NCI-H2029 (cell line): ENCODE measurements at regions not wholly inside any gene's neighbourhood (a gene's known extent, or its start where the extent isn't known, plus 50 kb on each side); places are given as distances from the start of the nearest gene placed in this dataset.
"Not testable (repeated sequence)": the region's sequence is repeated elsewhere in the genome, so short reads cannot be mapped to it uniquely, and the experiment has no call there.

ENCODE experiments used
- DNase-seq: peaks from one replicate; lab custom pipeline; 2025; lab: John Stamatoyannopoulos, UW

- DNase-seq: no peak
Observed at GRCh38 chr13:79986890-79987289, 354.0 kb downstream of the SPRY2 start.

- DNase-seq: peak; percentile 18
Observed at GRCh38 chr13:79974935-79975650, 365.8 kb downstream of the SPRY2 start.

- DNase-seq: no peak
Observed at GRCh38 chr13:79973533-79973963, 367.4 kb downstream of the SPRY2 start.

GRCh38 chr13:79972066-79972569, 368.8 kb downstream of the SPRY2 start:
- no peak for DNase-seq

GRCh38 chr13:79966493-79966895, 374.4 kb downstream of the SPRY2 start:
- no peak for DNase-seq

GRCh38 chr13:79966059-79966458, 374.9 kb downstream of the SPRY2 start:
- no peak for DNase-seq

- no peak for DNase-seq
Observed at GRCh38 chr13:79946556-79946955, 394.4 kb downstream of the SPRY2 start.

- DNase-seq: no peak
Observed at GRCh38 chr13:79943346-79944023, 397.4 kb downstream of the SPRY2 start.

GRCh38 chr13:79941752-79942151, 399.2 kb downstream of the SPRY2 start:
- DNase-seq: no peak

- DNase-seq: no peak
Observed at GRCh38 chr13:79939689-79940088, 401.2 kb downstream of the SPRY2 start.

GRCh38 chr13:79937771-79938216, 403.1 kb downstream of the SPRY2 start:
- DNase-seq: no peak

- DNase-seq: no peak
Observed at GRCh38 chr13:79937311-79937710, 403.6 kb downstream of the SPRY2 start.

- DNase-seq: no peak
Observed at GRCh38 chr13:79936368-79937136, 404.4 kb downstream of the SPRY2 start.

- DNase-seq: no peak
Observed at GRCh38 chr13:79935121-79935520, 405.8 kb downstream of the SPRY2 start.

- DNase-seq: no peak
Observed at GRCh38 chr13:79933389-79933788, 407.5 kb downstream of the SPRY2 start.

- DNase-seq: no peak
Observed at GRCh38 chr13:79932556-79932955, 408.4 kb downstream of the SPRY2 start.

GRCh38 chr13:79923973-79924556, 416.9 kb downstream of the SPRY2 start:
- not testable (repeated sequence) for DNase-seq

GRCh38 chr13:79919091-79919490, 421.8 kb downstream of the SPRY2 start:
- no peak for DNase-seq

GRCh38 chr13:79918620-79919019, 422.3 kb downstream of the SPRY2 start:
- DNase-seq: no peak

- no peak for DNase-seq
Observed at GRCh38 chr13:79917628-79918027, 423.3 kb downstream of the SPRY2 start.

GRCh38 chr13:79915114-79915811, 425.7 kb downstream of the SPRY2 start:
- no peak for DNase-seq
